H9 (cell line): ENCODE measurements at regions not wholly inside any gene's neighbourhood (a gene's known extent, or its start where the extent isn't known, plus 50 kb on each side); places are given as distances from the start of the nearest gene placed in this dataset.

ENCODE experiments used
- DNase-seq: peaks from one replicate; pipeline ENCODE4 v3.0.0-alpha.2; 2017
- H2AFZ ChIP-seq: one replicate; pipeline ENCODE4 v1.6.1; 2013; ENCODE audit warnings: mild to moderate bottlenecking, low read length, control low read depth, moderate library complexity
- H2AK5ac ChIP-seq: 2 replicates; pipeline ENCODE4 v1.6.1; 2013; ENCODE audit warnings: low read length, control low read depth, mixed read lengths; ENCODE audit not compliant: insufficient read length
- H2BK120ac ChIP-seq: one replicate; pipeline ENCODE4 v1.6.1; 2013; ENCODE audit warnings: low read depth, mild to moderate bottlenecking, low read length, control low read depth, inconsistent platforms; ENCODE audit not compliant: poor library complexity, severe bottlenecking
- H2BK12ac ChIP-seq: 2 replicates; pipeline ENCODE4 v1.6.1; 2013; ENCODE audit warnings: low read length, control low read depth, mixed read lengths, low read depth; ENCODE audit not compliant: insufficient read length
- H2BK15ac ChIP-seq: 2 replicates; pipeline ENCODE4 v1.6.1; 2013; ENCODE audit warnings: low read depth, low read length, control low read depth
- H2BK20ac ChIP-seq: one replicate; pipeline ENCODE4 v1.6.1; 2013; ENCODE audit warnings: low read depth, mild to moderate bottlenecking, low read length, control low read depth, inconsistent platforms; ENCODE audit not compliant: poor library complexity, severe bottlenecking
- H2BK5ac ChIP-seq: 2 replicates; pipeline ENCODE4 v1.6.1; 2013; ENCODE audit warnings: low read length, control low read depth, mixed read lengths; ENCODE audit not compliant: insufficient read length
- H3K14ac ChIP-seq: 2 replicates; pipeline ENCODE4 v1.6.1; 2013; ENCODE audit warnings: low read length, control low read depth; ENCODE audit not compliant: insufficient read depth
- H3K18ac ChIP-seq: 2 replicates; pipeline ENCODE4 v1.6.1; 2013; ENCODE audit warnings: low read depth, mild to moderate bottlenecking, mixed read lengths, low read length, control low read depth; ENCODE audit not compliant: insufficient read length
- H3K23ac ChIP-seq: 2 replicates; pipeline ENCODE4 v1.6.1; 2013; ENCODE audit warnings: low read length, control low read depth, mixed read lengths, low read depth; ENCODE audit not compliant: insufficient read length
- H3K23me2 ChIP-seq: 2 replicates; pipeline ENCODE4 v1.6.1; 2013; ENCODE audit warnings: low read depth, mild to moderate bottlenecking, mixed read lengths, low read length, control low read depth; ENCODE audit not compliant: insufficient read length, poor library complexity, severe bottlenecking
- H3K27ac ChIP-seq: 2 replicates; pipeline ENCODE4 v1.5.1; 2013; ENCODE audit warnings: low read length, control low read depth, mixed read lengths, low read depth; ENCODE audit not compliant: insufficient read length
- H3K27me3 ChIP-seq: 2 replicates; pipeline ENCODE4 v1.6.1; 2013; ENCODE audit warnings: low read length, control low read depth, inconsistent platforms; ENCODE audit not compliant: insufficient read depth
- H3K4ac ChIP-seq: 2 replicates; pipeline ENCODE4 v1.6.1; 2013; ENCODE audit warnings: low read depth, mild to moderate bottlenecking, control low read depth, inconsistent platforms, low read length, moderate library complexity
- H3K4me1 ChIP-seq: 2 replicates; pipeline ENCODE4 v1.6.1; 2013; ENCODE audit warnings: low read length, control low read depth, inconsistent platforms; ENCODE audit not compliant: insufficient read depth
- H3K4me2 ChIP-seq: 2 replicates; pipeline ENCODE4 v1.6.1; 2013; ENCODE audit warnings: low read length, control low read depth, mixed read lengths; ENCODE audit not compliant: insufficient read length, insufficient read depth
- H3K56ac ChIP-seq: 2 replicates; pipeline ENCODE4 v1.6.1; 2013; ENCODE audit warnings: low read depth, mild to moderate bottlenecking, mixed read lengths, low read length, control low read depth; ENCODE audit not compliant: insufficient read length
- H3K79me1 ChIP-seq: 2 replicates; pipeline ENCODE4 v1.6.1; 2013; ENCODE audit warnings: low read depth, mild to moderate bottlenecking, moderate library complexity, low read length, control low read depth, inconsistent platforms; ENCODE audit not compliant: insufficient read depth, poor library complexity, severe bottlenecking
- H3K79me2 ChIP-seq: 2 replicates; pipeline ENCODE4 v1.6.1; 2013; ENCODE audit warnings: low read length, control low read depth, inconsistent platforms; ENCODE audit not compliant: insufficient read depth
- H3K9ac ChIP-seq: 2 replicates; pipeline ENCODE4 v1.6.1; 2013; ENCODE audit warnings: low read length, control low read depth, mixed read lengths; ENCODE audit not compliant: insufficient read length; ENCODE audit errors: extremely low read depth
- H3K9me3 ChIP-seq: one replicate; pipeline ENCODE4 v1.6.1; 2013; ENCODE audit warnings: low read depth, low read length, inconsistent platforms; ENCODE audit not compliant: control insufficient read depth
- H3T11ph ChIP-seq: one replicate; pipeline ENCODE4 v1.6.1; 2013; ENCODE audit warnings: mild to moderate bottlenecking, low read length, control low read depth, inconsistent platforms
- H4K20me1 ChIP-seq: one replicate; pipeline ENCODE4 v1.6.1; 2013; ENCODE audit not compliant: control insufficient read depth, insufficient read length, insufficient read depth
- H4K5ac ChIP-seq: 2 replicates; pipeline ENCODE4 v1.6.1; 2013; ENCODE audit warnings: low read depth, mild to moderate bottlenecking, mixed read lengths, low read length, control low read depth; ENCODE audit not compliant: insufficient read length
- H4K8ac ChIP-seq: replicated peaks from 2 replicates; pipeline ENCODE4 v1.6.1; 2013; ENCODE audit warnings: low read length, control low read depth, mixed read lengths, low read depth; ENCODE audit not compliant: insufficient read length
- H4K91ac ChIP-seq: 2 replicates; pipeline ENCODE4 v1.6.1; 2013; ENCODE audit warnings: low read depth, mild to moderate bottlenecking, moderate library complexity, mixed read lengths, low read length, control low read depth; ENCODE audit not compliant: insufficient read length
- H3K27ac Mint-ChIP-seq, 3 experiments: 2 replicates in 2 of 3; 3 replicates in 1 of 3; pipeline ENCODE4 v1.8.0; 2020 to 2021; ENCODE audit warnings: mixed read lengths in 3 of 3, mild to moderate bottlenecking in 1 of 3, moderate library complexity in 1 of 3
- H3K27me3 Mint-ChIP-seq: 2 replicates; pipeline ENCODE4 v1.8.0; 2021; ENCODE audit warnings: low read depth, mild to moderate bottlenecking, moderate library complexity, mixed read lengths
- H3K36me3 Mint-ChIP-seq, 3 experiments: 2 replicates in 2 of 3; 3 replicates in 1 of 3; pipeline ENCODE4 v1.8.0; 2020 to 2021; ENCODE audit warnings: low read depth in 3 of 3, mixed read lengths in 3 of 3; ENCODE audit not compliant: insufficient read depth in 1 of 3
- H3K4me1 Mint-ChIP-seq, 2 experiments: 2 replicates each; pipeline ENCODE4 v1.8.0; 2020; ENCODE audit warnings: mixed read lengths in 2 of 2
- H3K4me3 Mint-ChIP-seq, 2 experiments: 2 replicates in 1 of 2; 3 replicates in 1 of 2; pipeline ENCODE4 v1.8.0; 2020 to 2021; ENCODE audit warnings: mild to moderate bottlenecking in 2 of 2, mixed read lengths in 2 of 2, moderate library complexity in 1 of 2
- H3K9me3 Mint-ChIP-seq, 2 experiments: 2 replicates in 1 of 2; 3 replicates in 1 of 2; pipeline ENCODE4 v1.8.0; 2020; ENCODE audit warnings: mild to moderate bottlenecking in 2 of 2, mixed read lengths in 2 of 2, moderate library complexity in 1 of 2
- WGBS: extraction: QIAGEN DNeasy Blood & Tissue Kit; methylation state at CpG from one replicate; pipeline ENCODE4 v1.1.7; 2013; ENCODE audit warnings: missing lambda C conversion rate, low lambda C conversion rate, mixed read lengths; ENCODE audit not compliant: insufficient read length; ENCODE audit errors: extremely low coverage; 5-methylcytosine and 5-hydroxymethylcytosine counted together
- TF ChIP-seq, protein P1 (sequence below): fragments of 200-600 bp; sonication (generic); conservative IDR thresholded peaks from 3 replicates; pipeline ENCODE4 v1.8.0; 2021; ENCODE audit warnings: antibody characterized with exemption, mild to moderate bottlenecking

DNA sequence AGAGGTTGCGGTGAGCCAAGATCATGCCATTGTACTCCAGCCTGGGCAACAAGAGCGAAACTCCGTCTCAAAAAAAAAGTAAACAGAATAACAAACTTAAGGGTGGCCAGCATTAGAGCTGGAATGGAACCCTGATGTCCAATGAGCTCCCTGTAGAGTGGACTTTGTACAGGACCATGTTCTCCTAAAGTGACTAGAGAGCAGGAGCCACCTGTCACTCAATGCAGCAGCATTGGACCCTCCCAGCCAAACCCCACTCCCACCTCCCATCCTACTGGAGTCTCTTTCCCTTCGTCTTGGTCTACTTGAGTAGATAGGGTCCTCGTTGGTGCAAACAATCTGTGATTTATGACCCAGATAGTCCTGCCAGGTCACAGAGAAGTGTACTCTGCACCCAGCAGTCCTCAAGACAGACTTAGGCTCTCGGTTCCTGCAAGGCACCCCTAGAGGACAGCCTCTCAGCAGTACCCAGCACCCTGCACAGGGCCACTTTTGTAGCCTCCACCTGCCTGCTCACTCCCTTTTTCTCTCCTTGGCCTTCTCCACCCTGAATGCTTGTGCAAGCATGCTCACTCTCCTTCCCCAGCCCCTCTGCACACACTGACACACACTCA is 69.2 kb upstream of the ZNF281 start:
- H3K27me3 Mint-ChIP-seq, result no peaks in the 10 kb centered on the region
- H3T11ph ChIP-seq, result no peak overlapping the region
- no peak overlapping the region for H3K9ac ChIP-seq
- no peak overlapping the region for H3K4ac ChIP-seq
- no peaks in the 10 kb centered on the region for H3K27me3 ChIP-seq
- H3K27ac Mint-ChIP-seq, result no peak overlapping the region
- no peak overlapping the region for H2BK120ac ChIP-seq
- TF ChIP-seq, protein P1, sequence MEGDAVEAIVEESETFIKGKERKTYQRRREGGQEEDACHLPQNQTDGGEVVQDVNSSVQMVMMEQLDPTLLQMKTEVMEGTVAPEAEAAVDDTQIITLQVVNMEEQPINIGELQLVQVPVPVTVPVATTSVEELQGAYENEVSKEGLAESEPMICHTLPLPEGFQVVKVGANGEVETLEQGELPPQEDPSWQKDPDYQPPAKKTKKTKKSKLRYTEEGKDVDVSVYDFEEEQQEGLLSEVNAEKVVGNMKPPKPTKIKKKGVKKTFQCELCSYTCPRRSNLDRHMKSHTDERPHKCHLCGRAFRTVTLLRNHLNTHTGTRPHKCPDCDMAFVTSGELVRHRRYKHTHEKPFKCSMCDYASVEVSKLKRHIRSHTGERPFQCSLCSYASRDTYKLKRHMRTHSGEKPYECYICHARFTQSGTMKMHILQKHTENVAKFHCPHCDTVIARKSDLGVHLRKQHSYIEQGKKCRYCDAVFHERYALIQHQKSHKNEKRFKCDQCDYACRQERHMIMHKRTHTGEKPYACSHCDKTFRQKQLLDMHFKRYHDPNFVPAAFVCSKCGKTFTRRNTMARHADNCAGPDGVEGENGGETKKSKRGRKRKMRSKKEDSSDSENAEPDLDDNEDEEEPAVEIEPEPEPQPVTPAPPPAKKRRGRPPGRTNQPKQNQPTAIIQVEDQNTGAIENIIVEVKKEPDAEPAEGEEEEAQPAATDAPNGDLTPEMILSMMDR, result no peak
- no peak overlapping the region for H2AK5ac ChIP-seq
- no CpG with 5 or more reads among the region's 6 CpGs for WGBS
- no peak overlapping the region for H2BK12ac ChIP-seq
- peaks cover 15 to 17% of the 10 kb centered on the region in 2 experiments for H3K4me1 Mint-ChIP-seq
- no peak overlapping the region for H2BK15ac ChIP-seq
- no peak overlapping the region for H3K4me3 Mint-ChIP-seq
- H3K4me1 ChIP-seq, result peaks cover 3% of the 10 kb centered on the region; the same call in 1 of the 2 replicates
- no peaks in the 10 kb centered on the region for H3K79me1 ChIP-seq
- H3K14ac ChIP-seq, result no peak overlapping the region
- H3K9me3 Mint-ChIP-seq, result no peaks in the 10 kb centered on the region
- no peak overlapping the region for H3K18ac ChIP-seq
- no peak overlapping the region for H2AFZ ChIP-seq
- no peak overlapping the region for H2BK5ac ChIP-seq
- H4K8ac ChIP-seq, result no peak overlapping the region
- no peaks in the 10 kb centered on the region for H3K79me2 ChIP-seq
- no peaks in the 10 kb centered on the region for H3K23me2 ChIP-seq
- DNase-seq, result no peak
- no peak overlapping the region for H3K56ac ChIP-seq
- H3K36me3 Mint-ChIP-seq, result peaks cover 5 to 35% (median 29%) of the 10 kb centered on the region in 3 experiments; a peak in 6 of 7 replicates
- H3K27ac ChIP-seq, result no peak overlapping the region
- H3K23ac ChIP-seq, result no peak overlapping the region
- no peak overlapping the region for H2BK20ac ChIP-seq
- H4K5ac ChIP-seq, result no peak overlapping the region
- no peak overlapping the region for H4K91ac ChIP-seq
- H3K4me2 ChIP-seq, result no peak overlapping the region
- H4K20me1 ChIP-seq, result no peaks in the 10 kb centered on the region
- no peaks in the 10 kb centered on the region for H3K9me3 ChIP-seq
